HEK293T (cell line): ENCODE measurements at regions not wholly inside any gene's neighbourhood (a gene's known extent, or its start where the extent isn't known, plus 50 kb on each side); places are given as distances from the start of the nearest gene placed in this dataset.

Experiments
- CTCF ChIA-PET: fragments of 350-600 bp; formaldehyde crosslinking; extraction: SDS; loops from one replicate; lab custom pipeline; 2021; ENCODE audit warnings: antibody characterized with exemption, inconsistent platforms; lab: Yijun Ruan, JAX
- POLR2A ChIA-PET: fragments of 350-600 bp; formaldehyde crosslinking; extraction: SDS; loops from one replicate; lab custom pipeline; 2020; ENCODE audit warnings: antibody characterized with exemption, inconsistent platforms; lab: Yijun Ruan, JAX
- DNase-seq: peaks from one replicate; pipeline ENCODE4 v3.0.0; 2012; ENCODE audit warnings: mixed read lengths; ENCODE audit errors: extremely low spot score
- ARNT ChIP-seq: fragments of 450-650 bp; IDR thresholded peaks from 2 replicates; pipeline ENCODE4 v1.6.1; 2017; ENCODE audit warnings: mild to moderate bottlenecking
- BHLHE40 ChIP-seq: fragments of 450-650 bp; IDR thresholded peaks from 2 replicates; pipeline ENCODE4 v1.6.1; 2016; ENCODE audit warnings: mild to moderate bottlenecking, moderate library complexity, borderline replicate concordance
- CTBP1 ChIP-seq: fragments of 450-650 bp; IDR thresholded peaks from 2 replicates; pipeline ENCODE4 v1.6.1; 2016; ENCODE audit warnings: borderline replicate concordance
- ELF4 ChIP-seq: fragments of 450-650 bp; IDR thresholded peaks from 2 replicates; pipeline ENCODE4 v1.6.1; 2017; ENCODE audit warnings: antibody characterized with exemption
- FOXA1 ChIP-seq: fragments of 450-650 bp; IDR thresholded peaks from 2 replicates; pipeline ENCODE4 v1.6.1; 2016; ENCODE audit warnings: mild to moderate bottlenecking
- FOXK2 ChIP-seq: fragments of 450-650 bp; IDR thresholded peaks from 2 replicates; pipeline ENCODE4 v1.6.1; 2016; ENCODE audit warnings: mild to moderate bottlenecking
- FOXM1 ChIP-seq: fragments of 450-650 bp; IDR thresholded peaks from 2 replicates; pipeline ENCODE4 v1.6.1; 2017; ENCODE audit warnings: mild to moderate bottlenecking, borderline replicate concordance
- HDGF ChIP-seq: fragments of 450-650 bp; IDR thresholded peaks from 2 replicates; pipeline ENCODE4 v1.6.1; 2017; ENCODE audit warnings: antibody characterized with exemption, borderline replicate concordance
- L3MBTL2 ChIP-seq: fragments of 450-650 bp; conservative IDR thresholded peaks from 2 replicates; pipeline ENCODE4 v1.6.1; 2016; ENCODE audit warnings: mild to moderate bottlenecking
- LEF1 ChIP-seq: fragments of 450-650 bp; IDR thresholded peaks from 2 replicates; pipeline ENCODE4 v1.6.1; 2017; ENCODE audit warnings: mild to moderate bottlenecking, borderline replicate concordance
- NFRKB ChIP-seq: fragments of 450-650 bp; IDR thresholded peaks from 2 replicates; pipeline ENCODE4 v1.6.1; 2016; ENCODE audit warnings: mild to moderate bottlenecking, moderate library complexity
- SP1 ChIP-seq: fragments of 450-650 bp; IDR thresholded peaks from 2 replicates; pipeline ENCODE4 v1.6.1; 2017
- SUZ12 ChIP-seq: fragments of 450-650 bp; IDR thresholded peaks from 2 replicates; pipeline ENCODE4 v1.6.1; 2016; ENCODE audit warnings: mild to moderate bottlenecking
- TARDBP ChIP-seq: fragments of 450-650 bp; IDR thresholded peaks from 2 replicates; pipeline ENCODE4 v1.6.1; 2016
- ZNF384 ChIP-seq: fragments of 450-650 bp; IDR thresholded peaks from 2 replicates; pipeline ENCODE4 v1.6.1; 2016
- TF ChIP-seq, protein P1 (sequence below): fragments of 450-650 bp; IDR thresholded peaks from 2 replicates; pipeline ENCODE4 v1.6.1; 2016

GRCh38 chr5:100182402-100182801 lies 352.8 kb upstream of the FAM174A start:
- CTCF ChIA-PET, result no interaction called here
- DNase-seq, result no peak
- POLR2A ChIA-PET, result no interaction called here
- TF ChIP-seq, protein P1, sequence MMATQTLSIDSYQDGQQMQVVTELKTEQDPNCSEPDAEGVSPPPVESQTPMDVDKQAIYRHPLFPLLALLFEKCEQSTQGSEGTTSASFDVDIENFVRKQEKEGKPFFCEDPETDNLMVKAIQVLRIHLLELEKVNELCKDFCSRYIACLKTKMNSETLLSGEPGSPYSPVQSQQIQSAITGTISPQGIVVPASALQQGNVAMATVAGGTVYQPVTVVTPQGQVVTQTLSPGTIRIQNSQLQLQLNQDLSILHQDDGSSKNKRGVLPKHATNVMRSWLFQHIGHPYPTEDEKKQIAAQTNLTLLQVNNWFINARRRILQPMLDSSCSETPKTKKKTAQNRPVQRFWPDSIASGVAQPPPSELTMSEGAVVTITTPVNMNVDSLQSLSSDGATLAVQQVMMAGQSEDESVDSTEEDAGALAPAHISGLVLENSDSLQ, result no peak
- TF ChIP-seq NFRKB (no peak), TARDBP (no peak), FOXK2 (no peak), LEF1 (no peak), L3MBTL2 (no peak), ZNF384 (no peak), CTBP1 (no peak), ARNT (no peak), SP1 (no peak), SUZ12 (no peak), FOXM1 (no peak), HDGF (no peak), FOXA1 (no peak)

DNA sequence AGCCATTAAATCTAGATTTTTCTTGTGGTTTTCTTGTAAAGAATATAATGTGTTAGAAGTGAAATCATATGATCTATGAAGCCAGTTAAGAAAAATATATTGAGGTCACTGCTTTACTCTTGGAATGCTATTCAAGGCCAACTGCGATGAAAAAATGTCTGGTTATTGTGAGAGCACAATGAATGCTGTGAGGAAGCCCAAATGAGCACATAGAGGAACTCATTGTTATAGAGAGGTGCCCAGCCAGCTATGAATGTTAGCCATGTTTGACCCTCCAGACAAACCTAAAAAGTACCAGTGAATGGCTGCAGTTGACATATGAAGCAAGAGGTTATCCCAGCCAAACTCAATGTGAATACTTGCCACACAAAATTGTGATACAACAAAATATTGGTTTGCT lies 359.8 kb upstream of the FAM174A start:
- POLR2A ChIA-PET, result no interaction called here

DNA sequence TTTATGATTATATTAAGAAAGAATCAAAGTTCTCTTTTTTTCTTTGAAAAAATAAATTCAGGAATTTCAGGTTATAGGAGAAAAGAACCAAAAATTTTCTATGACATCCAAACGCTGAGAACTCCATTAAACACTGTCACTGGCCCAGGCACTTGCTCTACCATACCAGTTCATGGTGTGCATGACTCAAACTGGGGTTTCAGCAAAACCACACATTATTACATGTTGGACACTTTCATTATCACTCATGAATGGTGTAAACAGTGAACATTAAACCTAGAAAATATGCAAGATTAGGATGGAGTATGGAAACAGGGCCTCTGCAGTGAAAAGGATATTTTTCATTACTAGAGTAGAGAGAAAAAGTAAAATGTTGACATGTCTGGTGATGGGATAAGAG lies 369.9 kb upstream of the FAM174A start:
- POLR2A ChIA-PET, result no interaction called here
- CTCF ChIA-PET, result no interaction called here
- TF ChIP-seq HDGF, result no peak
- no peak for DNase-seq

More for the DNA sequence above, 359.8 kb upstream of the FAM174A start:
- no peak for TF ChIP-seq FOXK2
- no peak for TF ChIP-seq ZNF384
- no peak for TF ChIP-seq TARDBP
- TF ChIP-seq, protein P1, result no peak
- TF ChIP-seq SP1, result no peak
- TF ChIP-seq FOXM1, result no peak
- TF ChIP-seq ELF4, result no peak
- TF ChIP-seq ARNT, result no peak
- TF ChIP-seq BHLHE40, result no peak
- no peak for TF ChIP-seq HDGF
- no peak for TF ChIP-seq NFRKB
- TF ChIP-seq L3MBTL2, result no peak
- no peak for TF ChIP-seq LEF1
- no peak for DNase-seq
- CTCF ChIA-PET, result no interaction called here

- ChIA-PET POLR2A (no interaction called here), CTCF (no interaction called here)
- DNase-seq, result no peak
- no peak for TF ChIP-seq ZNF384
- TF ChIP-seq SUZ12, result no peak
- no peak for TF ChIP-seq FOXA1
- TF ChIP-seq BHLHE40, result no peak
- TF ChIP-seq FOXM1, result no peak
- TF ChIP-seq FOXK2, result no peak
Observed at GRCh38 chr5:100161868-100162267, 373.3 kb upstream of the FAM174A start.

GRCh38 chr5:100157066-100157465 lies 378.1 kb upstream of the FAM174A start:
- ChIA-PET POLR2A (no interaction called here), CTCF (no interaction called here)
- TF ChIP-seq ARNT (no peak), L3MBTL2 (no peak), ZNF384 (no peak), TARDBP (no peak)
- no peak for DNase-seq

- TF ChIP-seq TARDBP (no peak), FOXM1 (no peak), FOXA1 (no peak), SP1 (no peak), LEF1 (no peak), HDGF (no peak), BHLHE40 (no peak), ZNF384 (no peak), ELF4 (no peak), L3MBTL2 (no peak), FOXK2 (no peak), SUZ12 (no peak), NFRKB (no peak), CTBP1 (no peak)
- ChIA-PET CTCF (no interaction called here), POLR2A (no interaction called here)
- no peak for DNase-seq
Observed at GRCh38 chr5:100148239-100148638, 386.9 kb upstream of the FAM174A start.

DNA sequence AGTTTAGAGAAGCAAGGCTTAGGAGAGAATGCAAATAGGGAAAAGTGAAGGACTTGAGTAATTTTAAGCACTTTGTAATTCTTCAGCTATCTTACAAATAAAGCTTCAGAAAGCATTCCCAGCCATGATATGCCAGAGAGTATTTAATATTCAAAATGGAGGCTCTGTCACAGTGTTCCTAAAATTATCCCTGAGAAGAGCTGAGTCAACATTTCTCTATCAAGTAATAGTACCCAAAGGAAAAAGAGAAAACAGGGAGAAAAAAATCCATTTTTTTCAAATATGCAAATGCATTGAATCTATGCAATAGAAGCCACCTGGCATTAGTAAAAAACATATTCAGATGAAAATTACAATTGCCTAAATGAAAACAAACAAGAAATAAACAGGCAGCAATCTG lies 392.6 kb upstream of the FAM174A start:
- ChIA-PET POLR2A (no interaction called here), CTCF (no interaction called here)
- DNase-seq, result no peak
- TF ChIP-seq TARDBP, result no peak
- TF ChIP-seq FOXA1, result no peak
- TF ChIP-seq FOXK2, result no peak
- TF ChIP-seq BHLHE40, result no peak
- no peak for TF ChIP-seq L3MBTL2
- TF ChIP-seq ZNF384, result no peak
- no peak for TF ChIP-seq FOXM1
- TF ChIP-seq SUZ12, result no peak
- TF ChIP-seq, protein P1, result no peak
- TF ChIP-seq CTBP1, result no peak
- TF ChIP-seq ELF4, result no peak
